ENCODE measurements at regions not wholly inside any gene's neighbourhood (a gene's known extent, or its start where the extent isn't known, plus 50 kb on each side); places are given as distances from the start of the nearest gene placed in this dataset.
"Not testable (repeated sequence)": the region's sequence is repeated elsewhere in the genome, so short reads cannot be mapped to it uniquely, and the experiment has no call there.

- TF ChIP-seq CTCF (IDR thresholded peaks at IDR 0.05; ENCODE audit: insufficient read depth, low read length, poor library complexity, severe bottlenecking) = no peak
- DNase-seq (ENCODE audit: low read depth) = no peak
Measured at GRCh38 chr1:88581703-88582102, 102.4 kb upstream of the PKN2 start.

GRCh38 chr1:88593358-88593757 is 90.7 kb upstream of the PKN2 start:
- H3K4me3 ChIP-seq (ENCODE audit: low read depth, low read length) = no peak overlapping the region
- no peak for TF ChIP-seq CTCF (IDR thresholded peaks at IDR 0.05; ENCODE audit: insufficient read depth, low read length, poor library complexity, severe bottlenecking)
- no peak for DNase-seq (ENCODE audit: low read depth)

More at GRCh38 chr1:88581703-88582102, 102.4 kb upstream of the PKN2 start:
- H3K4me3 ChIP-seq (ENCODE audit: low read depth, low read length) = no peak overlapping the region
- no peaks in the 10 kb centered on the region for H3K27me3 ChIP-seq (ENCODE audit: control insufficient read depth, insufficient read depth, low read length)
- H3K36me3 ChIP-seq (ENCODE audit: control insufficient read depth, insufficient read depth, low read length) = no peaks in the 10 kb centered on the region

GRCh38 chr1:88595355-88596002 is 88.6 kb upstream of the PKN2 start:
- DNase-seq (ENCODE audit: low read depth) = no peak
- Histone ChIP-seq H3K4me3 (ENCODE audit: low read depth, low read length) (no peak overlapping the region), H3K36me3 (ENCODE audit: control insufficient read depth, insufficient read depth, low read length) (no peaks in the 10 kb centered on the region), H3K27me3 (ENCODE audit: control insufficient read depth, insufficient read depth, low read length) (no peaks in the 10 kb centered on the region)
- peak; percentile 15 for TF ChIP-seq CTCF (IDR thresholded peaks at IDR 0.05; ENCODE audit: insufficient read depth, low read length, poor library complexity, severe bottlenecking)

More at GRCh38 chr1:88593358-88593757, 90.7 kb upstream of the PKN2 start:
- Histone ChIP-seq H3K27me3 (ENCODE audit: control insufficient read depth, insufficient read depth, low read length) (no peaks in the 10 kb centered on the region), H3K36me3 (ENCODE audit: control insufficient read depth, insufficient read depth, low read length) (no peaks in the 10 kb centered on the region)

GRCh38 chr1:88597973-88598372 is 86.1 kb upstream of the PKN2 start:
- not testable (repeated sequence) for H3K4me3 ChIP-seq (ENCODE audit: low read depth, low read length); H3K36me3 ChIP-seq (ENCODE audit: control insufficient read depth, insufficient read depth, low read length); DNase-seq (ENCODE audit: low read depth); H3K27me3 ChIP-seq (ENCODE audit: control insufficient read depth, insufficient read depth, low read length)

- Histone ChIP-seq H3K4me3 (ENCODE audit: low read depth, low read length) (no peak overlapping the region), H3K27me3 (ENCODE audit: control insufficient read depth, insufficient read depth, low read length) (no peaks in the 10 kb centered on the region), H3K36me3 (ENCODE audit: control insufficient read depth, insufficient read depth, low read length) (no peaks in the 10 kb centered on the region)
- DNase-seq (ENCODE audit: low read depth) = no peak
- TF ChIP-seq CTCF (IDR thresholded peaks at IDR 0.05; ENCODE audit: insufficient read depth, low read length, poor library complexity, severe bottlenecking) = peak; percentile 56
Measured at GRCh38 chr1:88608139-88608943, 75.7 kb upstream of the PKN2 start.

GRCh38 chr1:88609051-88609450 is 75.0 kb upstream of the PKN2 start:
- Histone ChIP-seq H3K27me3 (ENCODE audit: control insufficient read depth, insufficient read depth, low read length) (no peaks in the 10 kb centered on the region), H3K4me3 (ENCODE audit: low read depth, low read length) (no peak overlapping the region), H3K36me3 (ENCODE audit: control insufficient read depth, insufficient read depth, low read length) (no peaks in the 10 kb centered on the region)
- no peak for TF ChIP-seq CTCF (IDR thresholded peaks at IDR 0.05; ENCODE audit: insufficient read depth, low read length, poor library complexity, severe bottlenecking)
- DNase-seq (ENCODE audit: low read depth) = no peak
